ENCODE measurements at regions not wholly inside any gene's neighbourhood (a gene's known extent, or its start where the extent isn't known, plus 50 kb on each side); places are given as distances from the start of the nearest gene placed in this dataset.

GRCh38 chr1:234755449-234755863 lies 145.5 kb upstream of the IRF2BP2 start:
- intact Hi-C loops (cut with DNase I) = no loop called here
- peak; percentile 76 to 87 (median 79) for DNase-seq
- Histone ChIP-seq H3K9me3 (no peaks in the 10 kb centered on the region), H3K4me1 (peaks cover 0 to 4% (median 0%) of the 10 kb centered on the region in 4 donors), H3K4me3 (no peak overlapping the region), H3K36me3 (no peaks in the 10 kb centered on the region), H3K27ac (no peak overlapping the region), H3K27me3 (no peaks in the 10 kb centered on the region)
- 17% methylated on average over 6 of the region's 8 CpGs for WGBS (ENCODE audit: insufficient coverage, low coverage, low lambda C conversion rate, missing lambda C conversion rate)
- ATAC-seq = peak; percentile 85 to 93 (median 90)
- no peak for TF ChIP-seq POLR2A (IDR thresholded peaks at IDR 0.05)
- TF ChIP-seq CTCF (IDR thresholded peaks at IDR 0.05) = no peak

- WGBS (ENCODE audit: insufficient coverage, low coverage, low lambda C conversion rate, missing lambda C conversion rate) = 83% methylated on average over 3 of the region's 3 CpGs
- no peak for TF ChIP-seq POLR2A (IDR thresholded peaks at IDR 0.05)
- TF ChIP-seq CTCF (IDR thresholded peaks at IDR 0.05) = no peak
- H3K9me3 ChIP-seq = no peaks in the 10 kb centered on the region
- no peaks in the 10 kb centered on the region for H3K36me3 ChIP-seq
- no peak overlapping the region for H3K4me3 ChIP-seq
- H3K27ac ChIP-seq = no peak overlapping the region
- no peaks in the 10 kb centered on the region for H3K27me3 ChIP-seq
- no peak for ATAC-seq
- peaks cover 0 to 4% (median 0%) of the 10 kb centered on the region in 4 donors for H3K4me1 ChIP-seq
- intact Hi-C loops (cut with DNase I) = no loop called here
- no peak for DNase-seq
These were observed 144.0 kb upstream of the IRF2BP2 start for GRCh38 chr1:234753979-234754378.

GRCh38 chr1:234752927-234753326 lies 142.9 kb upstream of the IRF2BP2 start:
- TF ChIP-seq POLR2A (IDR thresholded peaks at IDR 0.05) = no peak
- TF ChIP-seq CTCF (IDR thresholded peaks at IDR 0.05) = no peak

GRCh38 chr1:234751678-234752077 lies 141.7 kb upstream of the IRF2BP2 start:
- intact Hi-C loops (cut with DNase I) = no loop called here
- TF ChIP-seq CTCF (IDR thresholded peaks at IDR 0.05) (no peak), POLR2A (IDR thresholded peaks at IDR 0.05) (no peak)

More at GRCh38 chr1:234752927-234753326, 142.9 kb upstream of the IRF2BP2 start:
- intact Hi-C loops (cut with DNase I) = no loop called here
- Histone ChIP-seq H3K36me3 (no peaks in the 10 kb centered on the region), H3K9me3 (no peaks in the 10 kb centered on the region), H3K27me3 (no peaks in the 10 kb centered on the region), H3K4me1 (peaks cover 0 to 4% (median 0%) of the 10 kb centered on the region in 4 donors), H3K27ac (no peak overlapping the region), H3K4me3 (no peak overlapping the region)
- no peak for DNase-seq
- ATAC-seq = no peak
- WGBS (ENCODE audit: insufficient coverage, low coverage, low lambda C conversion rate, missing lambda C conversion rate) = 97% methylated on average over 3 of the region's 8 CpGs

More at GRCh38 chr1:234751678-234752077, 141.7 kb upstream of the IRF2BP2 start:
- no peak for DNase-seq
- Histone ChIP-seq H3K27me3 (no peaks in the 10 kb centered on the region), H3K36me3 (no peaks in the 10 kb centered on the region), H3K4me1 (peaks cover 0 to 4% (median 0%) of the 10 kb centered on the region in 4 donors), H3K27ac (no peak overlapping the region), H3K9me3 (no peaks in the 10 kb centered on the region), H3K4me3 (no peak overlapping the region)
- no peak for ATAC-seq
- WGBS (ENCODE audit: insufficient coverage, low coverage, low lambda C conversion rate, missing lambda C conversion rate) = 77% methylated on average over 2 of the region's 7 CpGs
